Endothelial cell of umbilical vein (primary cell): ENCODE measurements at regions not wholly inside any gene's neighbourhood (a gene's known extent, or its start where the extent isn't known, plus 50 kb on each side); places are given as distances from the start of the nearest gene placed in this dataset.

ENCODE experiments used
- BruUV-seq: library from RNA; stranded (reverse); fragments of 400-500 nt; replicated peaks from 2 replicates; lab custom pipeline; 2021; lab: Mats Ljungman, UMichigan
- CTCF ChIA-PET: fragments of 300-600, 350-600 bp; sonication (Branson Sonifier 250); formaldehyde crosslinking; loops from one replicate; lab custom pipeline; 2021; ENCODE audit warnings: antibody characterized with exemption, inconsistent platforms; lab: Charles Lee
- POLR2A ChIA-PET: fragments of 300-600, 350-600 bp; sonication (Branson Sonifier 250); formaldehyde crosslinking; loops from one replicate; lab custom pipeline; 2021; ENCODE audit warnings: antibody characterized with exemption, inconsistent platforms; lab: Charles Lee
- DNase-seq: peaks from one replicate; pipeline ENCODE4 v3.0.0-alpha.2; 2011; ENCODE audit warnings: low read depth, low spot score
- FAIRE-seq: peaks from 2 replicates; lab custom pipeline; 2011; peaks lifted over from hg19 to GRCh38; lab: Jason Lieb, UNC
- H2AFZ ChIP-seq: 2 replicates; pipeline ENCODE4 v1.6.0; 2012; ENCODE audit warnings: low read depth, low read length, control low read depth, inconsistent platforms
- H3K27ac ChIP-seq: 2 replicates; pipeline ENCODE4 v1.5.1; 2011; ENCODE audit warnings: low read depth, mild to moderate bottlenecking, control low read depth, low read length, moderate library complexity; ENCODE audit not compliant: insufficient read depth
- H3K27me3 ChIP-seq, 2 experiments: 2 replicates each; pipeline versions ENCODE4 v1.6.0 to v1.6.1; 2011; ENCODE audit warnings: low read length in 2 of 2, mixed read lengths in 1 of 2; ENCODE audit not compliant: control insufficient read depth in 2 of 2, insufficient read depth in 2 of 2
- H3K36me3 ChIP-seq, 2 experiments: 2 replicates in 1 of 2; 3 replicates in 1 of 2; pipeline ENCODE4 v1.5.1; 2011; ENCODE audit warnings: low read length in 2 of 2, mild to moderate bottlenecking in 1 of 2, moderate library complexity in 1 of 2; ENCODE audit not compliant: control insufficient read depth in 2 of 2, insufficient read depth in 2 of 2; ENCODE audit errors: extremely low read depth in 1 of 2
- H3K4me1 ChIP-seq: 3 replicates; pipeline ENCODE4 v1.5.1; 2011; ENCODE audit warnings: mild to moderate bottlenecking, low read length; ENCODE audit not compliant: control insufficient read depth, insufficient read depth; ENCODE audit errors: extremely low read depth
- H3K4me2 ChIP-seq: 2 replicates; pipeline ENCODE4 v1.6.1; 2011; ENCODE audit warnings: low read length, control low read depth, mixed read lengths; ENCODE audit not compliant: insufficient read depth
- H3K4me3 ChIP-seq, 3 experiments: fragments of 200-600 bp in 1 of 3; sonication (generic), shearing (Covaris generic) in 1 of 3; replicated peaks in 1 of 3; 2 replicates each; pipeline ENCODE4 v1.5.1; 2011 to 2016; ENCODE audit warnings: control low read depth in 3 of 3, low read length in 3 of 3, mild to moderate bottlenecking in 2 of 3, inconsistent platforms in 1 of 3, low read depth in 1 of 3, moderate library complexity in 1 of 3; ENCODE audit not compliant: insufficient read depth in 1 of 3
- H3K79me2 ChIP-seq: 2 replicates; pipeline ENCODE4 v1.6.0; 2012; ENCODE audit warnings: low read length, inconsistent platforms; ENCODE audit not compliant: control insufficient read depth, insufficient read depth
- H3K9ac ChIP-seq: replicated peaks from 2 replicates; pipeline ENCODE3; 2011; ENCODE audit warnings: low read length, control low read depth; ENCODE audit not compliant: insufficient read depth; ENCODE audit errors: extremely low read depth
- H3K9me1 ChIP-seq: replicated peaks from 3 replicates; pipeline ENCODE4 v1.6.0; 2011; ENCODE audit warnings: mild to moderate bottlenecking, low read length; ENCODE audit not compliant: control insufficient read depth, insufficient read depth; ENCODE audit errors: extremely low read depth
- H3K9me3 ChIP-seq: replicated peaks from 2 replicates; pipeline ENCODE4 v1.5.1; 2012; ENCODE audit warnings: low read length, inconsistent platforms; ENCODE audit not compliant: control insufficient read depth, insufficient read depth
- H4K20me1 ChIP-seq: replicated peaks from 2 replicates; pipeline ENCODE3; 2011; ENCODE audit warnings: mild to moderate bottlenecking, low read length; ENCODE audit not compliant: control insufficient read depth, insufficient read depth; ENCODE audit errors: extremely low read depth
- EZH2 ChIP-seq: IDR thresholded peaks from 2 replicates; pipeline ENCODE4 v1.6.1; 2012; ENCODE audit warnings: borderline replicate concordance, low read depth, mild to moderate bottlenecking, moderate library complexity, low read length, inconsistent platforms; ENCODE audit not compliant: severe bottlenecking
- FOS ChIP-seq: IDR thresholded peaks from 2 replicates; pipeline ENCODE4 v1.6.1; 2011; ENCODE audit warnings: mild to moderate bottlenecking, low read length, moderate library complexity, borderline replicate concordance; ENCODE audit not compliant: insufficient read depth
- GATA2 ChIP-seq: IDR thresholded peaks from 2 replicates; pipeline ENCODE4 v1.7.0; 2011; ENCODE audit warnings: low read depth, mild to moderate bottlenecking, moderate library complexity, mixed read lengths, low read length; ENCODE audit not compliant: insufficient read length, insufficient read depth
- JUN ChIP-seq: IDR thresholded peaks from 2 replicates; pipeline ENCODE4 v1.6.1; 2011; ENCODE audit warnings: borderline replicate concordance, low read depth; ENCODE audit not compliant: insufficient read length, insufficient read depth
- MYC ChIP-seq: IDR thresholded peaks from one replicate; pipeline ENCODE4 v1.6.1; 2011; ENCODE audit warnings: mild to moderate bottlenecking, low read depth, low read length
- POLR2A ChIP-seq: IDR thresholded peaks from 2 replicates; pipeline ENCODE4 v1.6.1; 2012; ENCODE audit warnings: low read depth, mild to moderate bottlenecking, control low read depth, low read length
- POLR2AphosphoS5 ChIP-seq: IDR thresholded peaks from 2 replicates; pipeline ENCODE4 v1.6.1; 2012; ENCODE audit warnings: low read depth, mild to moderate bottlenecking, control low read depth, low read length, moderate library complexity; ENCODE audit not compliant: insufficient read depth
- dilution Hi-C: fragments of 300-500 bp; cut with MboI; formaldehyde crosslinking; loops from one replicate; pipeline ENCODE4 v1.15.0; 2019; ENCODE audit warnings: low sequenced_read_pairs; ENCODE audit not compliant: extremely low pct_ligation_motif_present
- intact Hi-C: fragments of 100-400 bp; cut with micrococcal nuclease; formaldehyde crosslinking; loops from one replicate; pipeline ENCODE4 v1.10.0; 2022
- TF ChIP-seq, protein P1 (sequence below), 2 donors: IDR thresholded peaks; 1 replicate in 1 of 2; 2 replicates in 1 of 2; pipeline ENCODE4 v1.5.1; 2011; ENCODE audit warnings: low read length in 2 of 2, mild to moderate bottlenecking in 2 of 2, moderate library complexity in 2 of 2, control low read depth in 1 of 2, inconsistent platforms in 1 of 2, low read depth in 1 of 2; ENCODE audit not compliant: insufficient read depth in 1 of 2; ENCODE audit errors: extremely low read depth in 1 of 2
- TF ChIP-seq, protein P2 (sequence below): IDR thresholded peaks from 2 replicates; pipeline ENCODE4 v1.6.1; 2011; ENCODE audit not compliant: insufficient read depth, insufficient read length

DNA sequence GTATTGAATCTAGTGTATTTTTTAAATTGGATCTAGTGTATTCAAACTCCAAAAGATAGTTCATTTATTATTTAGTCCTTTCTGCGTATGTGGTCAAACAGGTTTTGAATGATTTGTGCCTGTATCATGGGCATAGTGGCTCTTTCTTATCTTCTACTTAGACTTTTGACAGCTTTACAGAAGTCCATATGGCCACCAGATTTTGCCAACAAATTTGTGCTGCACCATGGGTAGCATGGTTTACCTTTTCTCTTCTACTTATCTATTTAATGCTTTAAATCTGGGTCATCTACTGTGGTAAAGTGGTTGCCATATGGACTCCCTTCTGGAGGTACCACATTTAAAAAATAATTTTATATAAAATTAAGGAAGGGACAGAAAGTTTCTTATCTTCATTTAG, 66.9 kb upstream of the CADM2 start:
- H3K4me1 ChIP-seq: no peaks in the 10 kb centered on the region
- no TSS peak for BruUV-seq
- ChIA-PET POLR2A (no interaction called here), CTCF (no interaction called here)
- FAIRE-seq (no peak), DNase-seq (no peak)
- no peaks in the 10 kb centered on the region for H3K9me1 ChIP-seq
- H3K4me3 ChIP-seq: no peak overlapping the region
- dilution Hi-C loops: no loop called here
- H3K4me2 ChIP-seq: no peak overlapping the region
- H3K27ac ChIP-seq: no peak overlapping the region
- TF ChIP-seq MYC (no peak), FOS (no peak), POLR2AphosphoS5 (no peak), POLR2A (no peak), GATA2 (no peak), EZH2 (no peak), JUN (no peak)
- TF ChIP-seq, protein P1, sequence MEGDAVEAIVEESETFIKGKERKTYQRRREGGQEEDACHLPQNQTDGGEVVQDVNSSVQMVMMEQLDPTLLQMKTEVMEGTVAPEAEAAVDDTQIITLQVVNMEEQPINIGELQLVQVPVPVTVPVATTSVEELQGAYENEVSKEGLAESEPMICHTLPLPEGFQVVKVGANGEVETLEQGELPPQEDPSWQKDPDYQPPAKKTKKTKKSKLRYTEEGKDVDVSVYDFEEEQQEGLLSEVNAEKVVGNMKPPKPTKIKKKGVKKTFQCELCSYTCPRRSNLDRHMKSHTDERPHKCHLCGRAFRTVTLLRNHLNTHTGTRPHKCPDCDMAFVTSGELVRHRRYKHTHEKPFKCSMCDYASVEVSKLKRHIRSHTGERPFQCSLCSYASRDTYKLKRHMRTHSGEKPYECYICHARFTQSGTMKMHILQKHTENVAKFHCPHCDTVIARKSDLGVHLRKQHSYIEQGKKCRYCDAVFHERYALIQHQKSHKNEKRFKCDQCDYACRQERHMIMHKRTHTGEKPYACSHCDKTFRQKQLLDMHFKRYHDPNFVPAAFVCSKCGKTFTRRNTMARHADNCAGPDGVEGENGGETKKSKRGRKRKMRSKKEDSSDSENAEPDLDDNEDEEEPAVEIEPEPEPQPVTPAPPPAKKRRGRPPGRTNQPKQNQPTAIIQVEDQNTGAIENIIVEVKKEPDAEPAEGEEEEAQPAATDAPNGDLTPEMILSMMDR (IDR thresholded peaks at IDR 0.05; ENCODE audit: extremely low read depth in 1 of 2, insufficient read depth in 1 of 2, low read depth in 1 of 2, low read length in 2 of 2): no peak
- TF ChIP-seq, protein P2, sequence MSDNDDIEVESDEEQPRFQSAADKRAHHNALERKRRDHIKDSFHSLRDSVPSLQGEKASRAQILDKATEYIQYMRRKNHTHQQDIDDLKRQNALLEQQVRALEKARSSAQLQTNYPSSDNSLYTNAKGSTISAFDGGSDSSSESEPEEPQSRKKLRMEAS: no peak
- H3K79me2 ChIP-seq: no peaks in the 10 kb centered on the region
- no peaks in the 10 kb centered on the region for H3K27me3 ChIP-seq
- H4K20me1 ChIP-seq: no peaks in the 10 kb centered on the region
- no peaks in the 10 kb centered on the region for H3K9me3 ChIP-seq
- H3K36me3 ChIP-seq: no peaks in the 10 kb centered on the region
- intact Hi-C loops: no loop called here
- H2AFZ ChIP-seq: no peak overlapping the region
- no peak overlapping the region for H3K9ac ChIP-seq
